Small intestine (tissue), 7 donors: ENCODE measurements at regions not wholly inside any gene's neighbourhood (a gene's known extent, or its start where the extent isn't known, plus 50 kb on each side); places are given as distances from the start of the nearest gene placed in this dataset.
A peak's percentile ranks its signal among the peaks of the same experiment; 100 is the strongest.

ENCODE experiments used
- DNase-seq, 2 donors: peaks; one replicate each; pipeline versions ENCODE4 v3.0.0 to v3.0.0-alpha.2; 2013
- FAIRE-seq: peaks from 2 replicates; lab custom pipeline; 2012; peaks lifted over from hg19 to GRCh38; lab: Jason Lieb, UNC
- H3K27ac ChIP-seq, 3 donors: one replicate each; pipeline ENCODE4 v1.5.1; 2013; ENCODE audit warnings: low read length in 2 of 3, mild to moderate bottlenecking in 2 of 3, control low read depth in 1 of 3, inconsistent platforms in 1 of 3, low read depth in 1 of 3, moderate library complexity in 1 of 3
- H3K27me3 ChIP-seq, 3 donors: one replicate each; pipeline ENCODE4 v1.6.1; 2013; ENCODE audit warnings: low read length in 3 of 3, inconsistent platforms in 1 of 3; ENCODE audit not compliant: control insufficient read depth in 3 of 3, insufficient read depth in 3 of 3
- H3K36me3 ChIP-seq, 3 donors: one replicate each; pipeline ENCODE4 v1.6.1; 2013; ENCODE audit warnings: low read length in 3 of 3, inconsistent platforms in 1 of 3, low read depth in 1 of 3, mild to moderate bottlenecking in 1 of 3, moderate library complexity in 1 of 3; ENCODE audit not compliant: control insufficient read depth in 3 of 3, insufficient read depth in 2 of 3
- H3K4me1 ChIP-seq, 3 donors: one replicate each; pipeline ENCODE4 v1.6.1; 2013; ENCODE audit warnings: low read length in 2 of 3, inconsistent platforms in 1 of 3, low read depth in 1 of 3, mild to moderate bottlenecking in 1 of 3, moderate library complexity in 1 of 3; ENCODE audit not compliant: control insufficient read depth in 3 of 3, insufficient read depth in 2 of 3
- H3K4me3 ChIP-seq, 3 donors: one replicate each; pipeline ENCODE4 v1.5.1; 2013; ENCODE audit warnings: low read length in 3 of 3, control low read depth in 1 of 3, inconsistent platforms in 1 of 3, low read depth in 1 of 3, mild to moderate bottlenecking in 1 of 3, moderate library complexity in 1 of 3
- H3K9me3 ChIP-seq, 2 donors: one replicate each; pipeline ENCODE4 v1.6.1; 2013; ENCODE audit warnings: low read depth in 1 of 2, low read length in 1 of 2; ENCODE audit not compliant: control insufficient read depth in 2 of 2, insufficient read depth in 1 of 2
- WGBS, 3 donors: extraction: QIAGEN DNeasy Blood & Tissue Kit; methylation state at CpG; one replicate each; pipeline ENCODE4 v1.1.7; 2013; 5-methylcytosine and 5-hydroxymethylcytosine counted together
- donor health status: healthy with polysubstance abuse.
- donor health status: control.
- donor health status: control.
- donor health status: Bipolar disorder and iron deficiency.
- donor health status: healthy.

- Histone ChIP-seq H3K4me1 (peaks cover 0 to 5% (median 0%) of the 10 kb centered on the region in 3 donors), H3K27me3 (no peaks in the 10 kb centered on the region), H3K27ac (no peak overlapping the region), H3K36me3 (no peaks in the 10 kb centered on the region), H3K4me3 (no peak overlapping the region), H3K9me3 (no peaks in the 10 kb centered on the region)
- no peak for DNase-seq
- no peak for FAIRE-seq
- WGBS, 3 donors: 67 to 84% (median 72%) methylated on average over 7 of the region's 7 CpGs
Observed at GRCh38 chr13:40061466-40062450, 406.3 kb downstream of the COG6 start.

- WGBS, 3 donors: 39 to 61% (median 40%) methylated on average over 8 of the region's 8 CpGs
- FAIRE-seq: no peak
- Histone ChIP-seq H3K27ac (no peak overlapping the region), H3K27me3 (no peaks in the 10 kb centered on the region), H3K9me3 (no peaks in the 10 kb centered on the region), H3K4me3 (no peak overlapping the region), H3K36me3 (no peaks in the 10 kb centered on the region), H3K4me1 (peaks cover 0 to 5% (median 0%) of the 10 kb centered on the region in 3 donors)
- DNase-seq: peak in 1 of 2 donors; percentile 7
Observed at GRCh38 chr13:40063278-40063698, 407.8 kb downstream of the COG6 start.

GRCh38 chr13:40063703-40064102 lies 408.2 kb downstream of the COG6 start:
- 4 to 40% (median 24%) methylated on average over 1 of the region's 1 CpG for WGBS, 3 donors
- DNase-seq: peak in 1 of 2 donors; percentile 27
- H3K27ac ChIP-seq: no peak overlapping the region
- H3K9me3 ChIP-seq: no peaks in the 10 kb centered on the region
- H3K36me3 ChIP-seq: no peaks in the 10 kb centered on the region
- H3K4me1 ChIP-seq: peaks cover 0 to 5% (median 0%) of the 10 kb centered on the region in 3 donors
- H3K4me3 ChIP-seq: no peak overlapping the region
- H3K27me3 ChIP-seq: no peaks in the 10 kb centered on the region
- FAIRE-seq: no peak

DNA sequence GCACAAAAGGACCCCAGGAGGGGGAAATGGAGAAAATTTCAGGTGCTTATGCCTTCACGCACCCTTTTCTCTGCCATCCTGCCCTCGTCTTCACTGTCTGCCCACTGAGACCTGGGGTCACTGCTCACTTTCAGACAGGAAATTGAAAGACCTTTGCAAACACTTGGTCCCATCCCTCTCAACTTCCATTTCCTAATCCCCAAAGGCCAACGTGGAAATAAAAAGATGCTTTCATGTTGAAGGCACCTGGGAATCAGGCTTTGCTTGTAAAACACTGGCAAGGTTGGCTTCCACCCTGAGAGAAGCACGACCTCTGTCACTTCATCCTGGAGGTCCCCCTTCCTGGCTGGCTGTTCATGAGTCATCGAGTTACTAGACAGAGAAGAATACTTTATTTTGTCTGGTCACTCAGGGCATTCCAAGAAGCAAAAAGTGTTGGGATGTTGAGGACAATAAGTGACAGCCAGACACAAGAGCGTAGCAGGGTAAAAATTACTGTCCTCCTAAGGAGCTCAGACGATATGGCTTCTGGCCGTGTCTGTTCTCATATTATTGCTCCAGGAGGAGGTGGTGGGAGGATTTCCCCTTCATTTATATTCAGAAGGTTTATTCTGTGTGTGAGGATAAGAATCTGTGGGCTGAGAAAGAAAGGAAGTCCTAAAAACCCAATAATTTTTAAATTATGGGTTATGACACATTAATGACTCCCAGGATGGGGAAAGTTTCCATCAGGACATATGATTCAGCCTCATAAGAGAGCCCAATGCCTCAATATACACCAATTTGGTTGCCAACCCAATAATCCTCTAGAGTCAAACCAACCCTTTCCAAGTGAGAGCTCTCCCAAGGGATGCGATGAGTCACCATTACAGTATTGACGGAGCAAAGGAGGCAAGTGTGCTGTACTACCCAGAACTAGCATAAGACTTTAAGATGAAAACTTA lies 409.0 kb downstream of the COG6 start:
- peaks cover 0 to 5% (median 0%) of the 10 kb centered on the region in 3 donors for H3K4me1 ChIP-seq
- H3K27me3 ChIP-seq: no peaks in the 10 kb centered on the region
- H3K27ac ChIP-seq: no peak overlapping the region
- H3K4me3 ChIP-seq: no peak overlapping the region
- DNase-seq (peak in 1 of 2 donors; percentile 10), FAIRE-seq (no peak)
- WGBS, 3 donors: 59 to 67% (median 64%) methylated on average over 10 of the region's 10 CpGs
- no peaks in the 10 kb centered on the region for H3K36me3 ChIP-seq
- H3K9me3 ChIP-seq: no peaks in the 10 kb centered on the region

GRCh38 chr13:40069173-40070044 lies 413.9 kb downstream of the COG6 start:
- Histone ChIP-seq H3K9me3 (no peaks in the 10 kb centered on the region), H3K4me1 (peaks cover 0 to under 1% (median 0%) of the 10 kb centered on the region in 3 donors), H3K27me3 (no peaks in the 10 kb centered on the region), H3K36me3 (no peaks in the 10 kb centered on the region), H3K27ac (no peak overlapping the region), H3K4me3 (no peak overlapping the region)
- WGBS, 3 donors: 32 to 36% (median 35%) methylated on average over 11 of the region's 11 CpGs
- peak; percentile 69 for DNase-seq
- no peak for FAIRE-seq

DNA sequence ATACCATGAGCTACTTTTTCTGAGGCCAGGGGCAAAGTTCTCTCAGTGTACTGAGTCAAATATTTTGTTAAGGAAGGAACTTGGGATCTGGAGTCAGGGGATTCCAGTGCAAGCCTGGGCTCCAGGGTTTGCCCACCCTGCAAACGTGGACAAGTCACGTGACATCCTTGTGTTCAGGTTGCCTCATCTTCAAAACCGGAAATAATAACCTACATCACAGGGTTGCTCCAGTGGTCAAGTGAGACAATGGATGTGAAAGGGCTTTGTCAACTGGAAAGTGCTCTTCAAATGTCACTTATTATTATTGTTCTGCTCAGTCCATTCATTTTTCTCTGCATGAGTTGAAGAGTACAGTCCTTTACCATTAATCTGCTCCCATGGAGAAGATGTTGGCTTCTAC lies 414.9 kb downstream of the COG6 start:
- H3K4me1 ChIP-seq: no peaks in the 10 kb centered on the region
- FAIRE-seq: no peak
- WGBS, 3 donors: 81 to 91% (median 83%) methylated on average over 3 of the region's 3 CpGs
- no peak for DNase-seq
- H3K4me3 ChIP-seq: no peak overlapping the region
- no peaks in the 10 kb centered on the region for H3K9me3 ChIP-seq
- H3K27ac ChIP-seq: no peak overlapping the region
- no peaks in the 10 kb centered on the region for H3K36me3 ChIP-seq
- no peaks in the 10 kb centered on the region for H3K27me3 ChIP-seq

DNA sequence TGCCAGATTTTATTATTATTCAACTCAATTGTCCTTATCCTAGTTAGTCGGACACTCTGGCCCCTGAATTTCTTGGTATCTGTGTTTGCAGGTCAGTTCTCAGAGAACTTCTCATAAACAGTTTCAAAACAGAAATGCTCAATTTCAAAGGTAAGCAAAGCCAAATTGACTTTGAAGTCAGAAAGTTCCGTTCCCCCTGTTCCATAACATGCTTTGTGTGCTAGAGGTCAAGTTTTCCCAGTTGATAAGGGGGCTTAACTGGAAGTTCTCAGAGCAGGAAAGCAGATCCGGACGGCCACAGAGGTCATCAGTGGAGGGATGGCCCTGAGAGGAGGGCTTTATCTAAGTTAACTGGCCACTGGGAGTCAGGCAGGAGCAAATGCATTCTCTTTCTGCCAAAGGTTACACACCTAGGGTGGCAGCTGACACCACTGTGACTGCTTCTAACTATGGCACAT lies 417.2 kb downstream of the COG6 start:
- Histone ChIP-seq H3K36me3 (no peaks in the 10 kb centered on the region), H3K27ac (no peak overlapping the region), H3K27me3 (peaks cover 0 to under 1% (median 0%) of the 10 kb centered on the region in 3 donors), H3K4me3 (no peak overlapping the region), H3K4me1 (no peaks in the 10 kb centered on the region), H3K9me3 (no peaks in the 10 kb centered on the region)
- WGBS, 3 donors: 77 to 82% (median 80%) methylated on average over 4 of the region's 4 CpGs
- DNase-seq (no peak), FAIRE-seq (no peak)
